Cardiac fibroblast (primary cell): ENCODE measurements at regions not wholly inside any gene's neighbourhood (a gene's known extent, or its start where the extent isn't known, plus 50 kb on each side); places are given as distances from the start of the nearest gene placed in this dataset.

Experiments
- DNase-seq, 2 donors: peaks; one replicate each; pipeline versions ENCODE4 v3.0.0 to v3.0.0-alpha.2; 2010; ENCODE audit warnings: low read depth in 2 of 2
- H3K4me3 ChIP-seq, 2 donors: replicated peaks in 1 of 2; 1 replicate in 1 of 2; 2 replicates in 1 of 2; pipeline ENCODE4 v1.5.1; 2011; ENCODE audit warnings: low read depth in 2 of 2, low read length in 2 of 2, mild to moderate bottlenecking in 2 of 2, moderate library complexity in 1 of 2
- TF ChIP-seq, protein P1 (sequence below): IDR thresholded peaks from one replicate; pipeline ENCODE4 v1.5.1; 2011; ENCODE audit warnings: low read depth, mild to moderate bottlenecking, low read length, inconsistent platforms

- DNase-seq: no peak
- no peak overlapping the region for H3K4me3 ChIP-seq
- TF ChIP-seq, protein P1, sequence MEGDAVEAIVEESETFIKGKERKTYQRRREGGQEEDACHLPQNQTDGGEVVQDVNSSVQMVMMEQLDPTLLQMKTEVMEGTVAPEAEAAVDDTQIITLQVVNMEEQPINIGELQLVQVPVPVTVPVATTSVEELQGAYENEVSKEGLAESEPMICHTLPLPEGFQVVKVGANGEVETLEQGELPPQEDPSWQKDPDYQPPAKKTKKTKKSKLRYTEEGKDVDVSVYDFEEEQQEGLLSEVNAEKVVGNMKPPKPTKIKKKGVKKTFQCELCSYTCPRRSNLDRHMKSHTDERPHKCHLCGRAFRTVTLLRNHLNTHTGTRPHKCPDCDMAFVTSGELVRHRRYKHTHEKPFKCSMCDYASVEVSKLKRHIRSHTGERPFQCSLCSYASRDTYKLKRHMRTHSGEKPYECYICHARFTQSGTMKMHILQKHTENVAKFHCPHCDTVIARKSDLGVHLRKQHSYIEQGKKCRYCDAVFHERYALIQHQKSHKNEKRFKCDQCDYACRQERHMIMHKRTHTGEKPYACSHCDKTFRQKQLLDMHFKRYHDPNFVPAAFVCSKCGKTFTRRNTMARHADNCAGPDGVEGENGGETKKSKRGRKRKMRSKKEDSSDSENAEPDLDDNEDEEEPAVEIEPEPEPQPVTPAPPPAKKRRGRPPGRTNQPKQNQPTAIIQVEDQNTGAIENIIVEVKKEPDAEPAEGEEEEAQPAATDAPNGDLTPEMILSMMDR: no peak
Measured at GRCh38 chr2:139967665-139968064, 1187.5 kb upstream of the NXPH2 start.

- no peak for DNase-seq
- no peak overlapping the region for H3K4me3 ChIP-seq
- TF ChIP-seq, protein P1: no peak
Measured at GRCh38 chr2:139964721-139965440, 1184.7 kb upstream of the NXPH2 start.

- TF ChIP-seq, protein P1: no peak
- no peak overlapping the region for H3K4me3 ChIP-seq
- DNase-seq: no peak
Measured at GRCh38 chr2:139963863-139964355, 1183.7 kb upstream of the NXPH2 start.

DNA sequence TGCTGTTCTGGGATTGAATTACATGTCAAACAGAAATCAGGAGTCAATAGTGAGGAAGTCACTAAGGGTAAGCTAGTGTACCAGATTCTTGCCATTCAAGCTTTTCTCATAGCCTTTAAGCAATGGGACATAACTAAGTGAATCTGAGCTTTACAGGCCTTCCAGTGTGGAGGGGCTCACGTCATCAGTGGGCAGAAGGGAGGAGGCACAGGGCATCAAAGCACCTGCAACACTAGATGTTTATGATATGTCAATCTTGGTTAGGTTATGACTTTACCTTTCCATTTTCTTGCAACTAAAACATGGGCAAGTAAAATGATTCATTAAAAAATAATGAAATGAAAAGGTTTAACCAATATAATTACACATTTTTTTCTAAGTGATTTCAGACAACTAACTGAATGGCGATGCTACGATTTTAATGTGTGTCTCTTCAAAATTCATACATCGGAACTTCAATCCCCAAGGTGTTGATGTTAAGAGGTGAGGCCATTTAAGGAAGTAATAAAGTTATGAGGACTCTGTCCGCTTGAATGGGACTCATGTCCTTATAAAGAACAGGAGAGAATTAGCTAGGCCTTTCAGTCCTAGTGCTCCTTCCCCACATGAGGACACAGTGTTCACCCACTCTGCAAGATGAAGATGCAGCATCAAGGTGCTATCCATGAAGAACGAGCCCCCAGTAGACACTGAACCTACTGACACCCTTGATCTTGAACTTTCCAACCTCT is 1169.2 kb upstream of the NXPH2 start:
- TF ChIP-seq, protein P1: no peak
- DNase-seq: no peak
- H3K4me3 ChIP-seq: no peak overlapping the region

DNA sequence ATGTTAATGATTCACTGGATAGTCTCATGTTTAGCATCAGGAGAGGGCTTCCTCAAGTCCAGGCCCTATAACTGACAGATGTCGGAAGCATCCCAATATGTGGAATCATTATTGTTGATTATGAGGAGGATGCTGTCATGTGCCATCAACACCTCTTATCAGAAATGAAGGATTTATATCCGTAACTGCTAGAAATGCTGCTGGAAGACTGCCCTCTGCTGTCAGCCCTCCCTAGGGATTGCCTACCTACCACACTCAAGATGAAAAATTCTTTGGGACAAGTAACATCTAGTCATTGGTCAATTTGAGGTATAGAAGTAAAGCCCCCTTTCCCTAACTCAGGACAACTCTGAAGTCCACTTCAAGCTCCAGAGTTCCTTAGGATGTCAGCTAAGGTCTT is 1166.5 kb upstream of the NXPH2 start:
- TF ChIP-seq, protein P1: no peak
- no peak for DNase-seq
- no peak overlapping the region for H3K4me3 ChIP-seq

GRCh38 chr2:139940686-139941085 is 1160.5 kb upstream of the NXPH2 start:
- DNase-seq: no peak

More at GRCh38 chr2:139940686-139941085, 1160.5 kb upstream of the NXPH2 start:
- TF ChIP-seq, protein P1: no peak
- H3K4me3 ChIP-seq: no peak overlapping the region
